ENCODE measurements at regions not wholly inside any gene's neighbourhood (a gene's known extent, or its start where the extent isn't known, plus 50 kb on each side); places are given as distances from the start of the nearest gene placed in this dataset.
"Not testable (repeated sequence)": the region's sequence is repeated elsewhere in the genome, so short reads cannot be mapped to it uniquely, and the experiment has no call there.

DNA sequence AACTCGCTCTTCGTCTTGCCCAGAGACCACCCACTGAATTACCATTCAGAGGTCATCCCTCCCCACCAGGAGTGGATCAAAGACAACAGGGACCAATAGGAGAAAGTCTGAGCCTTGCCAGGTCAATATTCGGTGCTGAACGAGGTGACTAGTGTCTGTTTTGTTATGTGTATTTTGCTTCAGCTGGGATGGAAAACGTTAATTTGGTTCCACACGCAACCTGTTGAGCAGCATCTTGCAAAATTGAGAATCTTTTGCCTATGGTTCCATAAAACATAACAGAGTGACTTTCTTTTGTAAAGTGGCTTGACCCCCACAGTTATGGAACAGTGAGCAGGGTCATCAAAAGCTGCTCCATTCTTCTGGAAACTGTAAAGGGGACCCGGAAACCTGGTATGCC is 168.4 kb downstream of the MSX2 start:
- DNase-seq (ENCODE audit: low read depth in 4 of 6, low spot score in 6 of 6) = no peak
- 100% methylated on average over 2 of the region's 7 CpGs for WGBS (ENCODE audit: insufficient coverage)
- no peaks in the 10 kb centered on the region for H3K9me3 ChIP-seq (ENCODE audit: control insufficient read depth, insufficient read depth, low read length)
- H3K36me3 ChIP-seq (ENCODE audit: control insufficient read depth, insufficient read depth, low read length) = no peaks in the 10 kb centered on the region
- H3K27ac ChIP-seq (ENCODE audit: low read depth, low read length) = no peak overlapping the region
- no peaks in the 10 kb centered on the region for H3K27me3 ChIP-seq (ENCODE audit: control insufficient read depth, insufficient read depth, low read length)
- H3K4me1 ChIP-seq (ENCODE audit: control insufficient read depth, insufficient read depth, low read length) = no peaks in the 10 kb centered on the region
- no peak overlapping the region for H3K4me3 ChIP-seq (ENCODE audit: low read depth, low read length)

DNA sequence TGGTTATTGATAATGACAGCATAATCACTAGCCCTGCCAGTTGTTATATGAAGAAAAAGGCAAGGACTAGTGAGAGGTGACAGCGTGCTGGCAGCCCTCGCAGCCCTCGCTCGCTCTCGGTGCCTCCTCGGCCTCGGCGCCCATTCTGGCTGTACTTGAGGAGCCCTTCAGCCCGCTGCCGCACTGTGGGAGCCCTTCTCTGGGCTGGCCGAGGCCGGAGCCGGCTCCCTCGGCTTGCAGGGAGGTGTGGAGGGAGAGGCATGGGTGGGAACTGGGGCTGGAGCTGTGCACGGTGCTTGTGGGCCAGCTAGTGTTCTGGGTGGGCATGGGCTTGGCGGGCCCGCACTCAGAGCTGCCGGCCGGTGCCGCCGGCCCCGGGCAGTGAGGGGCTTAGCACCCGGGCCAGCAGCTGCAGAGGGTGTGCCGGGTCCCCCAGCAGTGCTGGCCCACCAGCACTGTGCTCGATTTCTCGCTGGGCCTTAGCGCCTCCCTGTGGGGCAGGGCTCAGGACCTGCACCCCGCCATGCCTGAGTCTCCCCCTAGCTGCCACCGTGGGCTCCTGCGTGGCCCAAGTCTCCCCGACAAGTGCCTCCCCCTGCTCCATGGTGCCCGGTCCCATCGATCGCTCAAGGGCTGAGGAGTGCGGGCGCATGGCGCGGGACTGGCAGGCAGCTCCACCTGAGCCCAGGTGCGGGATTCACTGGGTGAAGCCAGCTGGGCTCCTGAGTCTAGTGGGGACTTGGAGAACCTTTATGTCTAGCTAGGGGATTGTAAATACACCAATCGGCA is 156.2 kb downstream of the MSX2 start:
- H3K27ac ChIP-seq (ENCODE audit: low read depth, low read length); H3K4me1 ChIP-seq (ENCODE audit: control insufficient read depth, insufficient read depth, low read length); H3K27me3 ChIP-seq (ENCODE audit: control insufficient read depth, insufficient read depth, low read length); H3K9me3 ChIP-seq (ENCODE audit: control insufficient read depth, insufficient read depth, low read length); DNase-seq (ENCODE audit: low read depth in 4 of 6, low spot score in 6 of 6); H3K36me3 ChIP-seq (ENCODE audit: control insufficient read depth, insufficient read depth, low read length); H3K4me3 ChIP-seq (ENCODE audit: low read depth, low read length): not testable (repeated sequence)
- WGBS (ENCODE audit: insufficient coverage) = 97% methylated on average over 31 of the region's 40 CpGs

DNA sequence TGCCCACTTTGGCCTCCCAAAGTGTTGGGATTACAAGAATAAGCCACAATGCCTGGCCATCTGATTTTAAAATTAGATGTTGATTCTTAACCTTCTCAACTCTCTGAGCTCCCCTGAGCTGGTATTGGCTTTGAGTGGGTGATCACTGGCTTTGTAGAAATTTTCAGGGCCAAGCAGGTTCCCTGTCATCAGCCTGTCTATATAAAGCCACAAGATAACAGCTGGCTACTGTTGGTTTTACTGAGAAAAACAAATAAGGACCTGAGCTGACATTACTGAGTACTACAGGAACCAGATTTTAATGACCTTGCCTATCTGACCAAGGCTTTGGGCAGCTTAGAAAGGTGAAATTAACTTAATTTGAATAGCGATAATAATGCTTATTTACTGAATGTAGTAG is 153.6 kb downstream of the MSX2 start:
- WGBS (ENCODE audit: insufficient coverage) = 100% methylated on average over 1 of the region's 1 CpG

DNA sequence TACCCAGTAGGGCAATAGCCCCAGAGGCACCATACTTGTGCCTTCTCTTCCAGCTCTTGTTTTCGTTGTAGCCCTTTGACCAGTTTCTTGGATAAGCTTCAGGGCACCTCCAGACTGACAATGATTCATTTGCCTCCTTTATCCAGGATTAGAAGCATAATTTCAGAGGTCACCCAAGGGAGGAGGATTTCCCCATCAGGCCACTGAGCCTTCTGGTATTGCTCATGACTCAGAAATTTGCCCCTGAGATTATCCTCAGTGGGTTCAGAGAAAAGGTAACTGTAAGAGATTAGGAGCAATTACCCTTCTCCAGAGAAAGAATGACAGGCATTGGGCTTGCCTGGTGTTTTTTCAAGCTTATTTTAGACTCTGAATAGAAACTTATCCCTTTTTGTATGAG is 147.9 kb downstream of the MSX2 start:
- no peak overlapping the region for H3K4me3 ChIP-seq (ENCODE audit: low read depth, low read length)
- WGBS (ENCODE audit: insufficient coverage) = 57% methylated on average over 1 of the region's 1 CpG

More for the DNA sequence above, 153.6 kb downstream of the MSX2 start:
- DNase-seq (ENCODE audit: low read depth in 4 of 6, low spot score in 6 of 6) = no peak
- Histone ChIP-seq H3K36me3 (ENCODE audit: control insufficient read depth, insufficient read depth, low read length) (no peaks in the 10 kb centered on the region), H3K27me3 (ENCODE audit: control insufficient read depth, insufficient read depth, low read length) (no peaks in the 10 kb centered on the region), H3K4me3 (ENCODE audit: low read depth, low read length) (no peak overlapping the region), H3K27ac (ENCODE audit: low read depth, low read length) (no peak overlapping the region), H3K4me1 (ENCODE audit: control insufficient read depth, insufficient read depth, low read length) (no peaks in the 10 kb centered on the region), H3K9me3 (ENCODE audit: control insufficient read depth, insufficient read depth, low read length) (no peaks in the 10 kb centered on the region)

DNA sequence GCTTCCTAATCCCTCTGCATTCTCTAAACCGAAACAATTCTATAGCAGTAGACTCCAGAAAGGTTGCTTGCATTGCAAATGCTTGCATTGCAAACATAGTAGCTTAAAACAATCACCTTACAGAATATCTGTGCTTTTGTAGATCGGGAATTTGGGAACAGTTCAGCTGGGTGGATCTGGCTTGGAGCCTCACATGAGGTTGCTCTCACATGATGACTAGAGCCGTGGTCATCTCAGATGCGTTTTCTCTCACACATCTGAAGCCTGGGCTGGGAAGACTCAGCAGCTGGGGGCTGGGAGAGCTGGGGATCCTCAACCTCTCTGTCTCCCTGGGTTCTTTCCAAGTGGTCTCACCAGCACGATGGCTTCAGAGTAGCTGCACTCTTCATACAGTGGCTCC is 127.8 kb downstream of the MSX2 start:
- 89% methylated on average over 4 of the region's 5 CpGs for WGBS (ENCODE audit: insufficient coverage)
- Histone ChIP-seq H3K9me3 (ENCODE audit: control insufficient read depth, insufficient read depth, low read length) (no peaks in the 10 kb centered on the region), H3K36me3 (ENCODE audit: control insufficient read depth, insufficient read depth, low read length) (no peaks in the 10 kb centered on the region), H3K4me3 (ENCODE audit: low read depth, low read length) (no peak overlapping the region), H3K27me3 (ENCODE audit: control insufficient read depth, insufficient read depth, low read length) (no peaks in the 10 kb centered on the region), H3K4me1 (ENCODE audit: control insufficient read depth, insufficient read depth, low read length) (no peaks in the 10 kb centered on the region), H3K27ac (ENCODE audit: low read depth, low read length) (no peak overlapping the region)
- DNase-seq (ENCODE audit: low read depth in 4 of 6, low spot score in 6 of 6) = no peak

More for the DNA sequence above, 147.9 kb downstream of the MSX2 start:
- Histone ChIP-seq H3K27me3 (ENCODE audit: control insufficient read depth, insufficient read depth, low read length) (no peaks in the 10 kb centered on the region), H3K27ac (ENCODE audit: low read depth, low read length) (no peak overlapping the region), H3K4me1 (ENCODE audit: control insufficient read depth, insufficient read depth, low read length) (no peaks in the 10 kb centered on the region), H3K9me3 (ENCODE audit: control insufficient read depth, insufficient read depth, low read length) (no peaks in the 10 kb centered on the region), H3K36me3 (ENCODE audit: control insufficient read depth, insufficient read depth, low read length) (no peaks in the 10 kb centered on the region)
- DNase-seq (ENCODE audit: low read depth in 4 of 6, low spot score in 6 of 6) = no peak

DNA sequence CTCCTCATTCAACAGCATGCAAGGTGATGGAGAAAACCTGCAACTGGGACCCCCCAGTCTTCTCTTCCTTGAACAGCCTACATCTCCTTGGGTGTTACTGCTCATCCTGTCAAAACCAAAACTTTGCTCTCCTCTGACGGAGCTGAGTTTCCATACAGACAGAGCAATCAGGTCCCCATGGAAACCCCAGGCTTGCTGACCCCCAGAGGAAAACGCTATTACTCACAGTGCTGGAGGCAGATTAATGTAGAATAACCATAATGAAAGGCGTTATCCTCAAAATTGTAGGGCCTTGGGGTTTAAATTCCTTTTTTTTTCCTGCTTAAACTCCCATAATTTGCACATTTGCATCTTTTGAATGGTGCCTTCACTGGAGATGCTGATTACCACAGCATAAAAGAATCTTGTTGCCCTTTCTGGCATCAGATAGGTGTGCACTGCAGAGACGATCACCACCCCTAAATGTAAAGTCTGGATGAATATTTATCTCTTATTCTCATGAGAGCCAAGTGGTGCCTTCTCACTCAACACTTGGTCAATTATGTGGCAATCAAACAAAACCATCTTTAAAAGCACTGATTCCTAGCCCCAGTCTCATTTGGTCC is 126.3 kb downstream of the MSX2 start:
- H3K4me3 ChIP-seq (ENCODE audit: low read depth, low read length) = no peak overlapping the region
- H3K9me3 ChIP-seq (ENCODE audit: control insufficient read depth, insufficient read depth, low read length) = no peaks in the 10 kb centered on the region
- H3K27me3 ChIP-seq (ENCODE audit: control insufficient read depth, insufficient read depth, low read length) = no peaks in the 10 kb centered on the region
- no peak overlapping the region for H3K27ac ChIP-seq (ENCODE audit: low read depth, low read length)
- H3K4me1 ChIP-seq (ENCODE audit: control insufficient read depth, insufficient read depth, low read length) = peaks cover 2% of the 10 kb centered on the region
- H3K36me3 ChIP-seq (ENCODE audit: control insufficient read depth, insufficient read depth, low read length) = no peaks in the 10 kb centered on the region
- DNase-seq (ENCODE audit: low read depth in 4 of 6, low spot score in 6 of 6) = no peak
- 33% methylated on average over 1 of the region's 4 CpGs for WGBS (ENCODE audit: insufficient coverage)

DNA sequence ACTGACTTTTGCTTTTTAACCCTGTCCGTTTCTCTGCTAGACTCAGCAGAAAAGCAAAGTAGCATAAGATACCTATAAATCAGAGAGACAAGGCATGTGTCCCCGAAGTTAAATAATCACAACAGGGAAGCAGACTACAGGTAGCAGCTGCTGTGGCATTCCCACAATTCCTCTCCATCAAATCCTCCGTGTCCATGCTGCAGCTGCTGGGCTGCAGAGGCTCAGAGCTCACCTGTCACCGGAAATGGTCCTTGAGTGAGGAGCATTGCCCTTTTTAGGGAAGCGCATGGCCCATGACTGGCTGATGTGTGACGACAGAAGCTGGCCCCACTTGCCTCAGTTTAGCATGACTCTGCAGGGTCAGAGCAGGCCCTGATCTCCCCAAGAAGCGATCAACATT is 125.0 kb downstream of the MSX2 start:
- H3K36me3 ChIP-seq (ENCODE audit: control insufficient read depth, insufficient read depth, low read length) = no peaks in the 10 kb centered on the region
- H3K4me1 ChIP-seq (ENCODE audit: control insufficient read depth, insufficient read depth, low read length) = peaks cover 7% of the 10 kb centered on the region
- WGBS (ENCODE audit: insufficient coverage) = 85% methylated on average over 7 of the region's 7 CpGs
- no peaks in the 10 kb centered on the region for H3K9me3 ChIP-seq (ENCODE audit: control insufficient read depth, insufficient read depth, low read length)
- no peak overlapping the region for H3K27ac ChIP-seq (ENCODE audit: low read depth, low read length)
- no peak overlapping the region for H3K4me3 ChIP-seq (ENCODE audit: low read depth, low read length)
- no peak for DNase-seq (ENCODE audit: low read depth in 4 of 6, low spot score in 6 of 6)
- H3K27me3 ChIP-seq (ENCODE audit: control insufficient read depth, insufficient read depth, low read length) = no peaks in the 10 kb centered on the region

DNA sequence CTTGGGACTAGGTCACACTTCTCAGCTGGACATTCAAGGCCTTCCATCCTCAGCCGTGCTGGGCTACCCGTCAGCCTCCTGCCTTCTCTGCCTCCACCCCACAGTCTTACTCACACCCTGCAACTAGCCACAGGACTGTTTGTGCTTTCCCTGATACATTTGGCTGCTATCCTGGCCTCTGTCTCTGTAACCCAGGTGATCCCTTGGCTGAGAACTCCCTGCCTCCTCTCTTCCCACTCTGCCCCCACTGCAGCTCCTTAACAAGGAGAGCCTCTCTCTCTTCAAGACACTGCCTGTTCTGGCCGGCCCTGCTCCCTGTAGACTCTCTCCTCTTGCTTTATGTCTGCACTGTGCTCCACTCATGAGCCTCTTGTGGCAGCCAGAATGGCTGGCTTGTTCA is 120.6 kb downstream of the MSX2 start:
- Histone ChIP-seq H3K4me1 (ENCODE audit: control insufficient read depth, insufficient read depth, low read length) (peaks cover 7% of the 10 kb centered on the region), H3K27ac (ENCODE audit: low read depth, low read length) (no peak overlapping the region), H3K27me3 (ENCODE audit: control insufficient read depth, insufficient read depth, low read length) (no peaks in the 10 kb centered on the region), H3K36me3 (ENCODE audit: control insufficient read depth, insufficient read depth, low read length) (no peaks in the 10 kb centered on the region), H3K4me3 (ENCODE audit: low read depth, low read length) (no peak overlapping the region), H3K9me3 (ENCODE audit: control insufficient read depth, insufficient read depth, low read length) (no peaks in the 10 kb centered on the region)
- WGBS (ENCODE audit: insufficient coverage) = 57% methylated on average over 3 of the region's 3 CpGs
- DNase-seq (ENCODE audit: low read depth in 4 of 6, low spot score in 6 of 6) = peak in 4 of 6 donors; percentile 5 to 34 (median 7)

DNA sequence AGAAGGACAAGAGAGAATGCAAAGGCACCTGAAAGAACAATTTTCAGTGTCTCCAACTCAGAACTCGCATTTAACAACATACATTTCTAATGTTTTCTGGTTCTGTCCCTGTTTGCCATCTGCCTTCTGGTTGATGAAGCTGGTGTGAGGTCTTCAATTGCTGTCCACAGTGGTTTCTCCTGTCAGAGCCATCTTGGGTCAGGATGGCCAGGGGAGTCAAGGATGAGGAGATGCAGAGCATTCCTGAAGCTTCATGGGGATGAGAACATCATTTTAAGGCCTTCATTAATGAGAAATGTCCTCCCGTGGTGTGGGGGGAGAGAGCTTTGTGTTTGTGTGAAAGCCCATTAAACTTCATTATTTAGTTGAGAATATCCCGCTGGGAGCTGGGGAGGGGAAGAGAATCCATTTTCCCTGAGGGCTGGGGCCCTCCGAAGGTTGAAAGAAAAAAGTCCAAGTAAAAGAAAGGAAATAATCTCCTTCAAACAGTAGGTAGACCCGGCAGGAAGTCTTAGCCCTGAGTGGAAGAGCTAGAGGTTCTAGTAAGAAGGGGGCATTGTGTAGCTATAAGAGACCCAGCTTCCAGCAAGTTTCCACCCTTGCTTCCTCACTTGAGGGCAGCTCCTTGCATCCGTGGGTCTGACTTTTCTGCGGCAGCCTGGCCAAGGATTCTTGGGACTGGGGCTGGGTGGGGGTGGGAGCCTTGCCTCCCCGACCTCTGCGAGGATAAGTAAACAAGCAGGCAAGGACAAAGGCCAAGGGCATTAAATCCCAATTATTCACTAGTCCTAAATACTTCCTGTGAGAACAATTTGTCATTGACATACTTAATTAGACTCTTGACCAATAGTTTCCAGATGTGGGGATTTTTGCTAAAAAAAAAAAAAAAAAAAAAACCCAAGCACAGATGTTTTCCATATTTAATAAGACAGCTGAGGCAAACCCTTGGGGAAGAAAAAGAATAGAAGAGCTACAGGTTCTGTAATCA is 119.2 kb downstream of the MSX2 start:
- peaks cover 7% of the 10 kb centered on the region for H3K4me1 ChIP-seq (ENCODE audit: control insufficient read depth, insufficient read depth, low read length)
- no peak overlapping the region for H3K4me3 ChIP-seq (ENCODE audit: low read depth, low read length)
- H3K27me3 ChIP-seq (ENCODE audit: control insufficient read depth, insufficient read depth, low read length) = no peaks in the 10 kb centered on the region
- 43% methylated on average over 3 of the region's 9 CpGs for WGBS (ENCODE audit: insufficient coverage)
- DNase-seq (ENCODE audit: low read depth in 4 of 6, low spot score in 6 of 6) = no peak
- no peak overlapping the region for H3K27ac ChIP-seq (ENCODE audit: low read depth, low read length)
- H3K36me3 ChIP-seq (ENCODE audit: control insufficient read depth, insufficient read depth, low read length) = no peaks in the 10 kb centered on the region
- H3K9me3 ChIP-seq (ENCODE audit: control insufficient read depth, insufficient read depth, low read length) = no peaks in the 10 kb centered on the region

All from spinal cord (tissue), 9 donors.